Activated CD4-positive, alpha-beta T cell treated with anti-CD3 and anti-CD28 coated beads for 36 hours (primary cell): ENCODE measurements at regions not wholly inside any gene's neighbourhood (a gene's known extent, or its start where the extent isn't known, plus 50 kb on each side); places are given as distances from the start of the nearest gene placed in this dataset.

Experiments used
- ATAC-seq: fragments of 200-7000 bp; cut with Tn5 transposase; one replicate; pipeline ENCODE4 v1.10.0; 2021; ENCODE audit warnings: mild to moderate bottlenecking, moderate library complexity
- CTCF ChIA-PET: fragments of 350-600 bp; sonication (Branson Sonifier 250); formaldehyde crosslinking; loops from one replicate; lab custom pipeline; 2021; ENCODE audit warnings: antibody characterized with exemption; lab: Charles Lee
- POLR2A ChIA-PET: fragments of 350-600 bp; sonication (Branson Sonifier 250); formaldehyde crosslinking; loops from one replicate; lab custom pipeline; 2021; ENCODE audit warnings: antibody characterized with exemption, inconsistent platforms; lab: Charles Lee
- DNase-seq: peaks from one replicate; pipeline ENCODE4 v3.0.0-alpha.2; 2020
- H3K27ac Mint-ChIP-seq: one replicate; pipeline ENCODE4 v1.8.0; 2021; ENCODE audit warnings: mixed read lengths
- H3K27me3 Mint-ChIP-seq: one replicate; pipeline ENCODE4 v1.8.0; 2021; ENCODE audit warnings: mixed read lengths
- H3K36me3 Mint-ChIP-seq: one replicate; pipeline ENCODE4 v1.8.0; 2021; ENCODE audit warnings: low read depth, mixed read lengths
- H3K4me1 Mint-ChIP-seq: one replicate; pipeline ENCODE4 v1.8.0; 2021; ENCODE audit warnings: mixed read lengths
- H3K4me3 Mint-ChIP-seq: one replicate; pipeline ENCODE4 v1.8.0; 2021; ENCODE audit warnings: mild to moderate bottlenecking, moderate library complexity, mixed read lengths
- H3K9me3 Mint-ChIP-seq: one replicate; pipeline ENCODE4 v1.8.0; 2021; ENCODE audit warnings: low read depth, mixed read lengths
- intact Hi-C, 2 experiments: fragments of 100-400 bp; cut with DNase I in 1 of 2; cut with micrococcal nuclease in 1 of 2; formaldehyde crosslinking; loops; one replicate each; pipeline versions ENCODE4 v1.14.2 to v1.15.1; 2022 to 2024; cut with DNase I, micrococcal nuclease

DNA sequence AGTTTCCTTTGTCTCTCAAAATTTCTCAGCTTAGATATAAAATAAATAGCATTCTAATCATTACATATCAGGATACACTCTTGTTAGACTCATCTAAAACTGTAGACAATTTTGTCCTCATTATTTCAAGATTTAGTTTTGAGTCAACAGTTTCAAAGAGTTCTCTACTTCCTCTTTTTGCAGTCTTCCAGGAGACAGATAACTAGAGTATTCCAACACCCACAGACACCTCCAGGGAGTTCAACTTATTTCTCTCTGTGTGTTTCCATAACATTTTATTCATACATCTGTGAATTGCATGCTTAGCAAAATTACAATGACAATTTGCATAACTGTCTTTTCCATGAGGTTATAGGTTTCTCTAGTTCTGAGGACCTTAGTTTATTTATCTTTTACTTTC, 166.6 kb upstream of the HNMT start:
- no peak overlapping the region for H3K27ac Mint-ChIP-seq

DNA sequence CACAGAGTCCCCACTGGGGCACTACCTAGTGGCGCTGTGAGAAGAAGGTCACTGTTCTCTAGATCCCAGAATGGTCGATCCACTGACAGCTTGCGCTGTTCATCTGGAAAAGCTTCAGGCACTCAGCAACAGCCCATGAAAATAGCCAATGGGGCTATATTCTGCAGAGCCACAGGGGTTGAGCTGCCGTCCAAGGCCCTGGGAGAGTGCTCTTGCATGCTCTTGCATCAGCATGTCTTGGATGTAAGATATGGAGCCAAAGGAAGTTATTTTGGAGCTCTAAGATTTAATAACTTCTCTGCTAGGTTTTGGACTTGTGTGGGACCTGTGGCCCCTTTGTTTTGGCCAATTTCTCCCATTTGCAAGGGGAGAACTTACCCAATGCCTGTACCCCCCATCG, 164.7 kb upstream of the HNMT start:
- intact Hi-C loops: no loop called here
- Mint-ChIP-seq H3K4me3 (no peak overlapping the region), H3K4me1 (no peaks in the 10 kb centered on the region), H3K27ac (no peak overlapping the region), H3K36me3 (no peaks in the 10 kb centered on the region), H3K27me3 (no peaks in the 10 kb centered on the region), H3K9me3 (peaks cover 6% of the 10 kb centered on the region)
- no peak for ATAC-seq
- ChIA-PET CTCF (no interaction called here), POLR2A (no interaction called here)
- no peak for DNase-seq

More for the DNA sequence above, 166.6 kb upstream of the HNMT start:
- intact Hi-C loops: no loop called here
- CTCF ChIA-PET: no interaction called here
- POLR2A ChIA-PET: no interaction called here
- Mint-ChIP-seq H3K4me3 (no peak overlapping the region), H3K9me3 (peaks cover 6% of the 10 kb centered on the region), H3K36me3 (no peaks in the 10 kb centered on the region), H3K4me1 (no peaks in the 10 kb centered on the region), H3K27me3 (no peaks in the 10 kb centered on the region)
- ATAC-seq (no peak), DNase-seq (no peak)

- Mint-ChIP-seq H3K36me3 (no peaks in the 10 kb centered on the region), H3K9me3 (peaks cover 4% of the 10 kb centered on the region), H3K27ac (no peak overlapping the region), H3K27me3 (no peaks in the 10 kb centered on the region), H3K4me3 (no peak overlapping the region), H3K4me1 (no peaks in the 10 kb centered on the region)
- POLR2A ChIA-PET: no interaction called here
- CTCF ChIA-PET: no interaction called here
- intact Hi-C loops: no loop called here
- no peak for DNase-seq
- ATAC-seq: no peak
Measured at GRCh38 chr2:137800386-137800785, 163.9 kb upstream of the HNMT start.

DNA sequence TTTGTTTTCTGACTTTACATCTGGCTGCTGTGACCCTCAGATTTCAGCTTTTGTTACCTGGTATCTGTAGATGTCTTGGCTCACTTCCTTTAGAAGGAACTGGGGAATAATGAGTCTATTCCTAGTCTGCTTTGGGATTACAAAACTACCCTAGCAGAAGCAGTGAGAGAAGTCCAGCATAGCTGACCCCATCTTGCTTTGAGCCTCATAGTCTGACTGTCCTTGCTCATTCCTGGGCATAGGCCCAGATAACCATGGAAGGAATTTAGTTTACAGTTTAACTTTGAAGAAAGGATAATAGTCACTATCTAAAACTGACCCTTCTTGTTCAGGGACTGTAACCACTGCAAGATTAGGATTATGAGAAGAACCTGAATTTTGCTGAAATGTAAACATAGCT, 163.0 kb upstream of the HNMT start:
- DNase-seq (no peak), ATAC-seq (no peak)
- H3K4me3 Mint-ChIP-seq: no peak overlapping the region
- intact Hi-C loops: no loop called here
- no peaks in the 10 kb centered on the region for H3K4me1 Mint-ChIP-seq
- POLR2A ChIA-PET: no interaction called here
- CTCF ChIA-PET: no interaction called here
- H3K27ac Mint-ChIP-seq: no peak overlapping the region
- peaks cover 4% of the 10 kb centered on the region for H3K9me3 Mint-ChIP-seq
- no peaks in the 10 kb centered on the region for H3K36me3 Mint-ChIP-seq
- H3K27me3 Mint-ChIP-seq: no peaks in the 10 kb centered on the region

GRCh38 chr2:137802038-137802437, 162.2 kb upstream of the HNMT start:
- POLR2A ChIA-PET: no interaction called here
- no peak for DNase-seq
- intact Hi-C loops: no loop called here
- H3K36me3 Mint-ChIP-seq: no peaks in the 10 kb centered on the region
- H3K4me3 Mint-ChIP-seq: no peak overlapping the region
- H3K4me1 Mint-ChIP-seq: no peaks in the 10 kb centered on the region
- no peak overlapping the region for H3K27ac Mint-ChIP-seq
- CTCF ChIA-PET: no interaction called here
- no peak for ATAC-seq
- peaks cover 4% of the 10 kb centered on the region for H3K9me3 Mint-ChIP-seq
- H3K27me3 Mint-ChIP-seq: no peaks in the 10 kb centered on the region

GRCh38 chr2:137806068-137806805, 158.0 kb upstream of the HNMT start:
- ChIA-PET CTCF (no interaction called here), POLR2A (no interaction called here)
- Mint-ChIP-seq H3K27me3 (no peaks in the 10 kb centered on the region), H3K4me1 (no peaks in the 10 kb centered on the region), H3K36me3 (no peaks in the 10 kb centered on the region), H3K9me3 (peaks cover 8% of the 10 kb centered on the region), H3K27ac (no peak overlapping the region), H3K4me3 (no peak overlapping the region)
- intact Hi-C loops: no loop called here
- ATAC-seq (no peak), DNase-seq (no peak)

DNA sequence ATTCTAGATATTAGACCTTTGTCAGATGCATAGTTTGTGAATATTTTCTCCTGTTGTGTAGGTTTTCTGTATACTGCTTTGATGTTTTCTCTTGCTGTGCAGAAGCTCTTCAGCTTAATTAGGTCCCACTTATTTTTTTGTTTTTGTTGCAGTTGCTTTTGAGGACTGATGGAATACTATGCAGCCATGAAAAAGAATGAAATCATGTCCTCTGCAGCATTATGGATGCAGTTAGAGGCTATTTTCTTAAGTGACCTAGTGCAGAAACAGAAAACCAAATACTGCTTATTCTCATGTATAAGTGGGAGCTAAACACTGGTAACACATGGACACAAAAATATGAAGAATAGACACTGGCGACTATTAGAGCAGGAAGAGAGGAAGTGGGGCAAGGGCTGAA, 155.0 kb upstream of the HNMT start:
- no peak for DNase-seq
- Mint-ChIP-seq H3K27me3 (no peaks in the 10 kb centered on the region), H3K4me1 (no peaks in the 10 kb centered on the region), H3K27ac (no peak overlapping the region), H3K4me3 (no peak overlapping the region), H3K9me3 (peaks cover 7% of the 10 kb centered on the region), H3K36me3 (no peaks in the 10 kb centered on the region)
- intact Hi-C loops: no loop called here
- ATAC-seq: no peak
- ChIA-PET CTCF (no interaction called here), POLR2A (no interaction called here)

DNA sequence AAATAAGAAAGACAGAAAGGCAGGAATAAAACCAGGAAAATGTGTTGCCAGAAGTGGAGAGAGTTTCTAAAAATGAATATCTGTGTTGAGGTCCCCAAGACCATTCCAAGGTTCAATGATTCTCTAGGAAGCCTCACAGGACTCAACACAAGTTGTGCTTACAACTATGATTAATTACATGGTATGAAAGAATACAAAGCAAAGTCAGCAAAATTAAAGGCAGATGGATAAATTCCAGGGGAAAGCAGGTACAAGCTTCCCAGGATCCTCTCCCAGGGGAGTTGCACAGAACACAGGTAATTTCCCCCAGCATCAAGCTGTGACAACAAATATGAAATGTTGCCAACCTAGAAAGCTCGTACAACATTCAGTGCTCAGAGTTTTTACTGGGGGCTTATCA, 154.4 kb upstream of the HNMT start:
- no peaks in the 10 kb centered on the region for H3K27me3 Mint-ChIP-seq
- H3K4me1 Mint-ChIP-seq: no peaks in the 10 kb centered on the region
- no peak overlapping the region for H3K4me3 Mint-ChIP-seq
- intact Hi-C loops: no loop called here
- no peaks in the 10 kb centered on the region for H3K36me3 Mint-ChIP-seq
- H3K27ac Mint-ChIP-seq: no peak overlapping the region
- DNase-seq (no peak), ATAC-seq (no peak)
- CTCF ChIA-PET: no interaction called here
- POLR2A ChIA-PET: no interaction called here
- H3K9me3 Mint-ChIP-seq: peaks cover 7% of the 10 kb centered on the region

DNA sequence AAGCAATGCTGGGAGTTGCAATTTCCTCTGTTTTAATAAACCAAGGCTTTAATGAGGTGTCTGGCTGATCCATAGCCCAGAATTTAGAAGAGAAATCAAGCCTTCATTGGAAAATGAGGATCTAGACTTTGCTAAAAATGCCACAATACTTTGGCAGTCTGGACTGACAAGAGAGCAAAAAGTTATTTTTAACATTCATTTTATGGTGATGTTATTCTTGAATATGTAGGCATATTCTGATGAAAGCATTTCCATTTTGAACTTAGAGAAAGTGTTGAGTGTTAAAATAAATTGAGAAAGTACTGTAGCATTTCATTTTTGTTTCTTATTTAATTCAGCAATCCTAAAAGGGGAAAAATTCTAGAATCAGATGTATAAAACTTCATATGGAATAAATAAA, 151.8 kb upstream of the HNMT start:
- ATAC-seq (no peak), DNase-seq (no peak)
- Mint-ChIP-seq H3K27me3 (peaks cover 2% of the 10 kb centered on the region), H3K9me3 (peaks cover 7% of the 10 kb centered on the region), H3K4me1 (no peaks in the 10 kb centered on the region), H3K27ac (no peak overlapping the region), H3K4me3 (no peak overlapping the region), H3K36me3 (no peaks in the 10 kb centered on the region)
- ChIA-PET POLR2A (no interaction called here), CTCF (no interaction called here)
- intact Hi-C loops: no loop called here

DNA sequence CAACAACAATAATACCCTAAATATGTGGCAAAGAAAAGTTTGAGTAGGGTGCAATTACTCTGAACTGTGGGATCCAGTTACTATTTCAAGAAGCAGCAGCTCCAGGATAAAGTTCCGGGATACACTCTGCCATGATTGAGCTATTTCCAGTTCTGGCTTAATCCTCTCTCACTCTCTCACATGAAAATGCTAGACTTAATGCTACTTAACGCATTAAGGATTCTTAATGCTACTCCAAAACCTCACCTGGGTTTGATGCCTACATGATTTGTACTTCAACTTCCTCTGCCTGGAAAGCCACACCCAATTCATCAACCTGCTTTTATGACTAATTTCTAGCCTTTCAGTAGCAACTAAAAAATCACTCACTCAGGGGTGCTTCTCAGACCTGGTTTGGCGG, 151.1 kb upstream of the HNMT start:
- POLR2A ChIA-PET: no interaction called here
- Mint-ChIP-seq H3K9me3 (peaks cover 5% of the 10 kb centered on the region), H3K4me3 (no peak overlapping the region), H3K4me1 (no peaks in the 10 kb centered on the region), H3K27ac (no peak overlapping the region), H3K27me3 (peaks cover 4% of the 10 kb centered on the region), H3K36me3 (no peaks in the 10 kb centered on the region)
- intact Hi-C loops: no loop called here
- no peak for ATAC-seq
- CTCF ChIA-PET: no interaction called here
- no peak for DNase-seq

DNA sequence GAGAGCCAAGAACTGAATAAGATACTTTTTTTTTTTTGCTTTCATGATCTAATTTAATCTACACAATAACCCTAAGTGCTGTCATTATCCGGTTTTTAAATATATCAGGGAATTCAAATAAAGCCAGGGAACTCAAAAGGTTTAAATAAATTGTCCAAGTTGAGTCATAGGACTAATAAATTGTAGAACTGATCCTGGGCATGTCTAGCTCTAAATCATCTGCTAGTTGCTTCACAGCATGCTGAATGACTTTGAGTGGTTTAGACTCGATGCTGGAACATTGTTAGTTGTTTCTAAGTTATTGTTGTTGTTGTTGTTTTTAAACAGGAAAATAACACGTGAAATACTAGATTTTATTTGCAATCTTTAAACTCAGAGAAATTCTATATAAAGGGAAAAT, 147.2 kb upstream of the HNMT start:
- intact Hi-C loops: no loop called here
- Mint-ChIP-seq H3K27me3 (peaks cover 4% of the 10 kb centered on the region), H3K27ac (no peak overlapping the region), H3K36me3 (no peaks in the 10 kb centered on the region), H3K4me1 (no peaks in the 10 kb centered on the region), H3K4me3 (no peak overlapping the region), H3K9me3 (no peaks in the 10 kb centered on the region)
- POLR2A ChIA-PET: no interaction called here
- ATAC-seq: no peak
- no peak for DNase-seq
- CTCF ChIA-PET: no interaction called here

DNA sequence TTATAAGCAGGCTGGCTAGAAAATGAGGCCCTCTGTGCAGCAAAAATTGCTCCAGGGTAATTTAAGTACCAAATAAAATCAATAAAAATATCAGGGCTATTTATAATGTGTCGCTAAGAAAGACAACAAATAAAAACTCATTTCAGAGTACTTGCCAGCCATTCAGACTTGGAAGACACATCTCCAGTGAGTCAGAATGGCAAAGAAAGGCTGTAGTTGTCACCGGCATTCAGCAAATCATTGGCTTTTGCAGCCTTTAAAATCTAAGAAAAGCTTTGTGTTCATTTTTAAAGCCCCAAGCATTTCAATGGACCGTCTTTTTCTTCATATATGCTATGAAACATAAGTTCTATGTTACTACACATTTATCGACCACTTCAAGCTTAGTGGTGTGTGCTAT, 141.1 kb upstream of the HNMT start:
- ATAC-seq (no peak), DNase-seq (no peak)
- intact Hi-C loops: no loop called here
- H3K4me3 Mint-ChIP-seq: no peak overlapping the region
- ChIA-PET POLR2A (no interaction called here), CTCF (interaction anchor here (0.6 kb wide), 1 partner anchor 15 kb away, joined by 3 read pairs; no protein-coding TSS in a partner anchor)
- no peaks in the 10 kb centered on the region for H3K36me3 Mint-ChIP-seq
- H3K9me3 Mint-ChIP-seq: no peaks in the 10 kb centered on the region
- no peak overlapping the region for H3K27ac Mint-ChIP-seq
- no peaks in the 10 kb centered on the region for H3K4me1 Mint-ChIP-seq
- peaks cover 8% of the 10 kb centered on the region for H3K27me3 Mint-ChIP-seq
